GM18498 (cell line): ENCODE measurements at regions not wholly inside any gene's neighbourhood (a gene's known extent, or its start where the extent isn't known, plus 50 kb on each side); places are given as distances from the start of the nearest gene placed in this dataset.

Experiments
- ATAC-seq: cut with Tn5 transposase; IDR thresholded peaks from one replicate; pipeline ENCODE4 v1.9.1; 2021; ENCODE audit warnings: mild to moderate bottlenecking, moderate library complexity; ENCODE audit not compliant: unreplicated experiment

- no peak for ATAC-seq
Measured at GRCh38 chr12:85352016-85352415, 72.0 kb downstream of the ALX1 start.

DNA sequence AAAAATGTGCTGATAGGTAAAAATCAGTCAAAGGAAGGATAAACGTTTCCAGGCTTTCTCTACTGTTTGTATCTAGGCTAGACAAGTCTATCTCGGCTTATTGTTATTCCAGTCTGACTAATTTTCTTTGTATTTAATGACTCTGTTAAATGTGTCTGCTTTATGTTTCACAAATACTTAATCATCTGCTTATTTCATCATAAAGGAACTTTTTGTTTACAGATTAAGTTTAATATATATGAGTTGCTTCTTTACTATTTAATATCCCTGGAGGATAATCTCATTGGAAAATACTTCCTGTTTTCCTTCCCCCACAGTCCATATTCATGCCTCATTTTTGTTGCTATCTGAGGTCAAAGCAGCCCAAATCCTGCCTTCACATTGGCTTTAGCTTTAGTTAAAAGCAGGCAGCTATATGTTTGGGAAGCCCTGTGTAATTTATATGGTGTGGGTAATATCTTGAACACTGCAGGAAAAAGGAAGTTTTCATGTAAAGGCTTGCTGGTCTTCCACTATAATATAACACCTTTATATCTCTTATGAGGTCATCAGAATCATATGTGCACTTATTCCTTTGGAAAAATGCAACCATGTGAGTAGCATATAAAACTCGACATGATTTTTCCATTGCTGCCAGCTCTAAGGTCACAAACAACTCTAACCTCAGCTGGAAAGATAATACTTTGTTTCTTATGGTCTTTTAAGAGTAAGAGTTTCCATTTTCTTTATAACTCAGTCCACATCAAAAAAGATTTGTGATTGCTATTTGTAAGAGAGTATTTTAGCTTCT is 76.8 kb downstream of the ALX1 start:
- no peak for ATAC-seq

- no peak for ATAC-seq
Measured at GRCh38 chr12:85357609-85358008, 77.6 kb downstream of the ALX1 start.

- ATAC-seq, result no peak
Measured at GRCh38 chr12:85358715-85359114, 78.7 kb downstream of the ALX1 start.

GRCh38 chr12:85363382-85364190 is 83.6 kb downstream of the ALX1 start:
- no peak for ATAC-seq

- no peak for ATAC-seq
Measured at GRCh38 chr12:85367936-85368335, 87.9 kb downstream of the ALX1 start.

DNA sequence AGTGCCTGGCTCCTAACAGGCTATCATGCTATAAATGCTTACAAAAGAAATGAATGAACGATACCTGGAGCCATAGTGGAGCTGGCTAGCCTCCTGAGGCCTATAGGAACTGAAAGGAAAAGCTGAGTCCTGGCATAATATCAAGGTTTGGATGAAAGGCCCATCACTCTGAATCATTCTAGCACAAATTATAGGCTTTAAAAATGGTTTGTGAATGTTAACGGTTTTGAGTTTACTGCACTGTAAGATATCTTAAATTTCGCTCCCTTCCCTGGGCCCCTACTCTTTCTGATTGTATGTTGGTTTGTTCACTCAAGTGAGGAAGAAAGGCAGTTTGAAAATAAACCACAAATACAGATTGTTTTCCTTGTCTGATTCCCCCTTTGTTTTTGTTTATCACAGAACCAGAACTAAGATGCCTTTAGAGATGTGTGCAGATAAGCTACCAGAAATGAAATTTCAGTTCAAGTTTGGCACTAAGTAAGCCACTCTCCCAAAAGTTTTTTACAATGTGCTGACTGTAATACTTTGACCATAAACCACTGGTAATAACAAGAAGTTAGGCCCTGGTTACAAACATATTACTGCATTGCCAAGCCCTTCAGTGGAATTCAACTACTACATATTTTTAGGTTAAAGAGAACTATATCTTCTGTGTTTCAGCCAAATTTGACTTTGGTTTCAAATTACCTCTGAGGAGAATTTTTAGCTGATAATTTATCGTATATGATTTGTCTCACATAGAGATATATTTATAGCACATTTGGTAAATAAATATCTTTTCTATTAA is 89.5 kb downstream of the ALX1 start:
- no peak for ATAC-seq

DNA sequence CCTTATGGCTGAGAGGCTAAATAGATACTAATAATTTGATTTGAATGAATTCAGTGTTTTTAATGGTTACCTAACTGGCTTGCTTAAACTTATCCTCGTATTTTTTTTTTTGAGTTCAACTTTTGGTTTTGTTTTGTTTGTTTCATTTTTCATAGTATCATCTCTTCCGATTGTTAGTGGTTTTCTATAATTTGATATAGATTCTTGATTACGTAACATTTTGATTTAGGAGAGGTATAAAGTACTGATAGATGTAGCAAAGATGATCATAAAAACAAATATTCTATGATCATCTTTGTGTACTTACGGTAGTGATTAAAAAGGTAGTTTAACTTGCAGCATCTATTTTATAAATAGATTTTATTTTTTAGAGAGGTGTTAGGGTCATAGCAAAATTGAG is 93.0 kb downstream of the ALX1 start:
- ATAC-seq, result no peak

- no peak for ATAC-seq
Measured at GRCh38 chr12:85374981-85375380, 95.0 kb downstream of the ALX1 start.

- ATAC-seq, result no peak
Measured at GRCh38 chr12:85385406-85385805, 105.4 kb downstream of the ALX1 start.

DNA sequence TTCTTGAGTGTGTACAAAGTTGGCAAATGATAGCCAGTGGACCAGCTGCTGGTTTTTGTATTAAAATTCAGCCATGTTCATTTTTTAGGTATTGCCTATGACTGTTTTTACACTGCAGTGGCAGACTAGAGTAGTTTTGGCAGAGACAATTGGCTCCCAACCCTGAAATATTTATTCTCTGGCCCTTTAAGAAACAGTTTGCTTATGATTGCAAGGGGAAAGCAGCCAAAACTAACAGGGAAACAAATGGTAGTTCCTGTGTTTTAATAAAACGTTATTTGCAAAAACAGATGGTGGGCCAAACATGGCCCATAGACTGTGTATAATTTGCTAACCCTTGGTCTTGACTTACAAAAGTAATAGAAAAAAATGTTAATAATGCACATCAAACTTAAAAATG is 110.2 kb downstream of the ALX1 start:
- no peak for ATAC-seq

DNA sequence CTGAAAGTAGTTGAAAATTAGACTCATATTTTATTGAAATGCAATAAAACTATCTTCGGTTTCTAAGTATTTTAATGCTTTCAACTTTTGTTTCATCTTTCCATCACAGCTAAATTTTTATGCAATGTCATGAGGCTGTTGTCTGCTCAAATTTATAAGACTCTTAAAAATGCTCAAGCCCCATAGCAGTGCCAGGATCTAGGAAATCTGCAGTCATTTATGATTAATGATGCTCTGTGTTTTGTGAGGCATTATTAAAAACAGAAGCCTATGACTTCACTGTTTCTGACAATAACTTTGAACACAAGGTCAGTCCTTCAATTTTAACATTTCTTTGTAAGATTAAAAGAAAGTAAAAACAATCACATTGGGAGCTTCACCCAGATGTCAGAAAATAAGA is 112.5 kb downstream of the ALX1 start:
- no peak for ATAC-seq

- no peak for ATAC-seq
Measured at GRCh38 chr12:85393606-85394005, 113.6 kb downstream of the ALX1 start.

DNA sequence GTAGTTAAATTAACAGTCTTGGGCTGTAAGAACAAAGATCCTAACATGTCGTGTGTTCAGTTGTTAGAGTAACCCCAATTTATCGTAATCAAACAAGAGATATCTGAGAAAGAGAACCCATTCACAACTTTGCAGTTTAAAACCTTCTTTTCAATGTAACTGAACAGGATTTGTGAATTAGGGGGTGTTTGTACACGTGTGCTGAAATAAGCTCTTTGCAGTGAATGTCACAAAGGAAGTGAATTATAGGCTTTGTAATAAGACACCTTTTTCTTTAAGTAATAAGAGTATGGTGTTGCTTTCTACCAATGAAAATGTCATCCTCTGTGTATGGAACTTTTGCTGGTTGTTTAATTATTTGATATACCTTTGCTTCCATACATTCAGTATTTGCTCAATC is 114.0 kb downstream of the ALX1 start:
- no peak for ATAC-seq

DNA sequence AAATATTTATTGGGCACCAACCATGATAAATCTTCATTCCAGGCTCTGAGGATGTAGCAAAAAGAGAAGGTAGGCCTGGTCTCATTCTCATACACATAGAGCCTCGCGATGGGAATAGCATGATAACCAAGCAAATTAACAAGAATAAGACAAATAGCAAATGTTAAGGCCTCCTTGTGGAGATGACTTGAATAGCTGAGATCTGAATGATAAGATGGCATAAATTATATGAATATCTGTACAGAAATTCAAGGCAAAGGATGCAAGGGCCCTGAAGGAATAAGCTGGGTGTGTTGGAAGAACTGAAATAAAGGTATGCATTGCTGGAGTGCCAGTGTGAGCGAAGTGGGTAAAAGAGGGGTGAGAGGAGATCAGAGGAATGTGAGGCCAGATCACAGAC is 114.8 kb downstream of the ALX1 start:
- no peak for ATAC-seq

- no peak for ATAC-seq
Measured at GRCh38 chr12:85405262-85405661, 125.2 kb downstream of the ALX1 start.

GRCh38 chr12:85405781-85406522 is 125.9 kb downstream of the ALX1 start:
- no peak for ATAC-seq

- ATAC-seq, result no peak
Measured at GRCh38 chr12:85413266-85413665, 133.2 kb downstream of the ALX1 start.

GRCh38 chr12:85422762-85423161 is 142.7 kb downstream of the ALX1 start:
- no peak for ATAC-seq

DNA sequence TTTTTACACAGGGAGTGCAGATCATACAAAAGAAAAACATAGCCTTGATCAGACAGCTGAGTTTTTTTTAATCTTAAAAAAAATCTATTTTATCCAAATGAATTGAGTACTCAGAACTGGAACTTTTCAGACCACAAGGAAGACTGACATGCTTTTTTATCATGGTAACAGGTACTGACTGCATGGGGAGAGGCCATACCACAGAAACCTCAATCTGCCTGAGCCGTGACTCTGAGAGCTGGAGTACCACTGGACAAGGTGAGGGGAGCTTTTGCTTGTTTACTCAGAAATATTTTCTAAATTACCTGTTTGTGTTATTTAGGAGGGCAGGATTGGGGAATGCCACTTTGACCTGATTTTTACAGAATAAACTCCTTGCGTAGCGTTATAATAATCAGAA is 143.9 kb downstream of the ALX1 start:
- ATAC-seq, result peak; percentile 56
